CD4-positive, alpha-beta T cell treated with Interleukin-2 at 100 ng/mL for 4 hours (primary cell): ENCODE measurements at regions not wholly inside any gene's neighbourhood (a gene's known extent, or its start where the extent isn't known, plus 50 kb on each side); places are given as distances from the start of the nearest gene placed in this dataset.
A peak's percentile ranks its signal among the peaks of the same experiment; 100 is the strongest.

Experiments
- DNase-seq: peaks from one replicate; pipeline ENCODE4 v3.0.0-alpha.2; 2020; ENCODE audit warnings: low spot score

DNA sequence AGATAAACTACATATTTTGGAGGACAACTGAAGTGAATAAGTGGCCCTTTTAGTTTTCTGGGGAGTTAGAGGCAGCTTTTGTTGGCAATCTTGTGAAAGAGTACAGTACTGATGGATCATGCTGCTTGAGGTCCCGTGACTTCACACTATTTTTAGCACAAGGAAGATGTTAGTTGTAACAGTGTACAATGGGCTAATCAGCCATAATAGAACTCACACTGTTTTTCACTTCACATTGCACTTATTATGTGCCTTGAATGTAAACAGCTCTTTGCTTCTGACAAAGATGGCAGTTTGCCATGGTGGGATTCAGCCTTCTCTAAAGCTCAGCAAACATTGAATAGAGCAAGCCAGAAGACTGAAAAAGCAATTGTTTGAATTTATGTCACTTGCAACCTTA lies 176.7 kb upstream of the ZNF608 start:
- no peak for DNase-seq

DNA sequence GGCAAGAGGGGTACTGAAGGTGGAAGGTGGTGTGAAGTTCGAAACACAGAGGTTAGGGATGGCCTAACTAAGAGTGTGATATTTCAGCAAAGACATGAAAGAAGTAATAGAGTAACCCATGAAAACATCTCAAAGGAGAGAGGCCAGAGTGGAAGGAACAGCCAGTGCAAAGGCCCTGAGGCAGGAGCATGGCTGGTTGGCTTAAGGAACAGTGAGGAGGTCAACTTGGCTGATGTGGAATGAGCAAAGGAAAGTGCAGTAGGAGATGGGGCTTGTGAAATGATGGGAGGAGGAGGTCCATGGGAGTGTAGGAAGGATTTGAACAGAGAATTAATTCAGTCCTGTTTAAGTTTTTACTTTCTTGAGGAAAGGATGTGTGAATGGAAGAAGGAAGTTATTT lies 178.3 kb upstream of the ZNF608 start:
- DNase-seq, result no peak

DNA sequence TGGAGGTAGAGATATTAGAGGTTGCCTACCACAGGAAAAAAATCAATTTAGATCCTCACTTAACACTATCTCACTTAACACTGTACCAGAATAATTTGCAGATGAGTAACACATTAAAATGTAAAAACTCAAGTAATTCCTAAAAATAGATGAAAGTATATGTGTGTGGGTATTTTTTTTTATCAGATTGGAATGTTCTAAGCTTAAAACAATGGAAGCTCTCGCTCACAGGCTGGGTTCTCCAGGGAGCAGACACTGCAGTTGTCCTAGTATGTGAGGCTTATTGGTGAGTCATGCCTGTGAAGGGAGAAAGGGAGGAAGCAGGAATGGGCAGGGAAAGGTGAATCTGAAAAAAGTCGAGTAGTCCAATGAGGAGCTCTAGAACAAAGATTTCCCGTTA lies 181.3 kb upstream of the ZNF608 start:
- no peak for DNase-seq

DNA sequence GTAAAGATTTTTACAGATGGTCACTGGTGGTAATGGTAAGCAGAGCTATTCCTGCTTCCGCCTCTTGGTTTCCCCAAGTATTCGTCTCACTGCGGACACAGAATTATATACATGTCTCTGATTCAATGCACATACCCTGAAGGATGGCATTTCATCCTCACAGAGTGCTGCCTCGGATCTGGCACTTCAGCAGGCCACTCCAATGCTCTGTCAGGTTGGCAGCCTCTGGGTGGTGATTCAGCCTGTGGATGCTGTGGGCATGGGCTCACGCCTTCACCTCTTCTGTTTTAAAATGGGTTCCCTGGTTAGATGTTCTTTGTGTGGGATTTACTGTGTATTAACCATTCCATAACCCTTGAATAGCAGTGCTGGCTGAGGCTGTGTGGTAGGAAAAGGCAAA lies 182.6 kb upstream of the ZNF608 start:
- DNase-seq, result no peak

DNA sequence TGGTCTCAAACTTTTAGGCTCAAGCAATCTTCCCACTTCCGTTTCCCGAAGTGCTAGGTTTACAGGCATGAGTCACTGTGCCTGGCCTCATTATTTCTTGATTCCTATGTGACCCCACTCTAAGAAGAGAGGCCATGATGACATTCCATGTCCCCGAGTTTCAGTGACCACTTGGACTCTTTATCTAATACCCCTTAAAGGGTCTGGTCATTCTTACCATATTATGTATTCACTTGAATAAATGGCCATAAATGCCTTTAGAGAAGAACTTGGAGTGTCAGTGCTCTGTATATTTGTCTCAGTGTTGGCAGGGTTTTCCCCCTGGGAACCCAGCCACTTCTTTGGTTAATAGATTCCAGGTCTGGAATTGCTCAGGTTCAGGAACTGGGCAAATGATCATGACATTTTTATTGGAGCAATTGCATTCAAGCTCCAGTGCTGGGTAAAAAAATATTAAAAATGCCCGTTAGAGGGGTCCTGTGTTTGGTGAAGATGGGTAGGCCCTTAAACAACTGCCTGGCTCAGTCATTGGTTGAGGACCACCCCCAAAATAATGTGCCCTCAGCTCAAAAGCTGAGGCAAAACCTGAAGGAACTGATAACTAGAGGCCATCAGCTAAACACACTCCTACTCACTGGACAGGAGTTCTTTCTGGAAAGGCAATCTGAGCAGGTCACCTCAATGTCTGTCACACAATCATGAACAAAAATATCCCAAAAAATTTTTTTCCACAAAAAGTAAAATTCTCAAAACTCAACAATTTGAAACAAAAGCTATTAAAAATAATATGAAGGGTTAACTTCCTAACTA lies 186.6 kb upstream of the ZNF608 start:
- no peak for DNase-seq

DNA sequence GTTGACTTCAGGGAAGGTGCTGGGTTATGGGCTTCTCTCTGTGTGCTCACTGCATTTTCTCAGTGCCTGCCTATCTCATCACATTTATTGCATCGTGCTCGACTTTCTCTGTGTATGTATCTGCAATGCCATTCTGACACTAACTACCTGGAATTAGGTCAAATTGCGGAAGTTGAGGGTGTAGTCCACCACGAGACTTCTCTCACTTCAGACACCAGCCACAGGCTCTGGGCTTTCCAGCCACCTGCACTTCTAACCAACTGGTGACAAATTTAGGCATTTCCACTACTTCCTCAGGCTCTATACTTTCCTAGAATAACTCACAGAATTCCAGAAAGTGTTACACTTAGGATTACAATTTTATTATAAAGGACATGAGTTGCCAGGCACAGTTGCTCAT lies 188.6 kb upstream of the ZNF608 start:
- peak; percentile 6 for DNase-seq

DNA sequence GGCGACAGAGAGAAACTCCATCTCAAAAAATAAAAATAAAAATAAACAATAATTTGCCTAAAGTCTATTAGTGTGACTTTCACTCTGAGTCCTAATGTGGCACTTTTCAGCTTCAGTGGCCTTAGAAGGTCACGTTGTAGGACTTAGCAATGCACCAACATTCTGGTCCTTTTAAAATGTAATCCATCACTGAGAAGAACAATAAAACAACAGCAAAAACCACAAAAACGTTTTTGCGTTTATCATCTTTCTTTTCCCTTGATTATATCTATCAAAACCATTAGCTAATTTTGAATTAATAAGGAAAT lies 190.1 kb upstream of the ZNF608 start:
- DNase-seq, result no peak

DNA sequence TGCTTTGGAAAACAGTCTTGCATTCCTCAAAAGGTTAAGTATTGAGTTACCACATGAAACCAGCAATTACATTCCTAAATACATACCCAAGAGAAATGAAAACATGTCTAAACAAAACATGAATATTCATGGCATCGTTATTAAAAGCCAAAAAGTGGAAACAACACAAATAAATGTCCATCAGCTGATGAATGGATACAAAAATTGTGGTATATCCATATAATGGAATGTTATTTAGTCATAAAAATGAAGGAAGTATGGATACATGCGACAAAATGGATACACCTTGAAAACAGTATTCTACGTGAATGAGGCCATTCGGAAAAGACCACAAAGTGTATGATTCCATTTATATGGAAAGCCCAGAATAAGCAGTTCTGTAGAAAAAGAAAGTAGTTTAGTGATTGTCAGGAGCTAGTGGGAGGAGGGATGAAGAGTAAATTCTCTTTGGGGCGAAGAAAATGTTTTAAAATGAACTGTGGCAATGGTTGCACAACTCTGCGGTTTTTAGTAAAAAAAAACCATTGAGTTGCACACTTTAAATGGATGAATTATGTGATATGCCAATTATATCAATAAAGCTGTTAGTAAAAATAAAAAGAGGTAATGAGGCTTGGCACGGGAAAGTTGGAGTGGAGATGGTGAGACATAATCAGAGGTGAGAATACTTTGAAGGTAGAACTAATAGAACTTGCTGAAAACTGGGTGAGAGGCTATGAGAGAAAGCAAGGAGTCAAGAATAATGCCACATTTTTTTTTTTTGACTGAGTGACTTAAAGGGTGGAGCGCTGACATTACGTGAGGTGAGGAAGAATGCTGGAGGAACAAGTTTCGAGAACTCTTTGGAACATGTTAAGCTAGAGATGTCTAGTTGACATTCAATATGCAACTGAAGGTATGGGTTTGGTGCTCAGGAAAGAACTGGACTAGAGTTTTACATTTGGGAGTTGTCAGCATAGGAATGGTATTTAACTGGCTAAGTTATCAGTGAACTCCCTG lies 194.9 kb upstream of the ZNF608 start:
- no peak for DNase-seq

DNA sequence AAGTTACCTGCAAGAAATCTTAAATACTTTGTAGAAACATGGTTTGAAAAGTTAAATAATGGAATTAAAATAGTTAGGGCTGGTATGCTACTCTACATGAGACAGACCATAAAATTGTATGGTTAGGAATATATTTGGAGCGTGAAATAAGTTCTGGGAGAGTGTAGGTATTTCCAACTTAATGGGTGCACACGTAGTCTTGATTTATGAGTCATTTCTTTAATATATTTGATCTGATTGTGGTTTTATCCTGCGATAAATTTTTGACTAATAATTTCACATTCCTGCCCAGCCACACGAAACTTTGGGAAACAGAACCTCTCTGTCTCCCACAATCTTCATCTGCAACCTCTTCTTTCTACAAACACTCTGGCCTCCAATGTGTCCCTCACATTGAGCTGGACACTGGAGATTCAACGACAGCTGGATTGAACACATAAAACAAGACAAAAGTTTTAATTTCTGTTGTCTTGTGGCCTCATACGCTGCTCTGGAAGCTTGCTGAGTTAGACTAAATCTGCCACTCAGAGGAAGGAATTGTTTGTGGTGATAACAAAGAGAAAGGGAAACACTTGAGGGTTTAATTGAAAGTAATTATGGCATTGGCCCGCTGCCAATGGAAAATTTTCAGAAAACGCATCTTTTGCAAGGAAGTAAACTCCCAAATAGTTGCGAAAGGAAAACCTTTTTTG lies 201.8 kb upstream of the ZNF608 start:
- DNase-seq, result no peak

DNA sequence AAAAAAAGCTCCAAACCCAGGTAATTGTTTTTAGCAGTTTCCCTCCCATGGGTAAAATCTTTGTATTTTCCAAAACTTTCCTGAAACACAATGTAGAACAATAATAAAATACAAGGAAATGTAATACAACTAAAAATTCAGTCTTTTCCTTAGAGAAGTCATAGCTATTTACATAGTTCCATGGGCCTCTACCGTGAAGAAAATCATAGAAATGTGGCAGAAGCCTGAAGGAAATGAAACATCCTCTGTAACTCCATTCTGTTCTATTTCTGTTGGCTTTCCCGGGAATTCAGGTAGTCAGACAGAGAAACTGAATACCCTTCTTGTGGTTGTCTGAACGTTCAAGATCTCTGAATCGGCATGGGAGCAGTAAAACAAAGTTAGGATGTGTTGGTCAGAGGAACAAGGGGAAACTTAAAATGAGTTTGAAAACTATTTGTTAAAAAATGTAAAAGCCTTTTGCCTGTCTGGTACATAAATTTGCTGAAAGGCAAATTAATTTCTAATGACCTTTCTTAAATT lies 202.4 kb upstream of the ZNF608 start:
- no peak for DNase-seq

DNA sequence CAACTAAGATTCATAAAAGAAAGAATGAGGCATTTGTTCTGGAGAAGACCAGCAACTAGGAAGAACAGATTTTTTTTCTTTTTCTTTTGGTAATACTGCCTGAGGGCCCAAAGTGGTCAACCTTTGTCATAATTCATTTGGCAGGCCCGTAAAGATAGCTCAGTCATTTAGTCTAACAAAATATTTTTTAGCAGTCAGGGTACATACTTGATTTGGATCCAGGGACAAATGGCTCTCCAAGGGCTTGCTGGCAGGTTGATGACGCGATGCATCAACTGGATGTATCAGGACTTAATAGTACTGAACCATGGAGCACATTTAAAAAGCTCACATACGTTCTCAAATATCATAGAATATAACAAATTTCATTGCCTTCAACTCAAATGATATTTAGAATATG lies 203.4 kb upstream of the ZNF608 start:
- no peak for DNase-seq

DNA sequence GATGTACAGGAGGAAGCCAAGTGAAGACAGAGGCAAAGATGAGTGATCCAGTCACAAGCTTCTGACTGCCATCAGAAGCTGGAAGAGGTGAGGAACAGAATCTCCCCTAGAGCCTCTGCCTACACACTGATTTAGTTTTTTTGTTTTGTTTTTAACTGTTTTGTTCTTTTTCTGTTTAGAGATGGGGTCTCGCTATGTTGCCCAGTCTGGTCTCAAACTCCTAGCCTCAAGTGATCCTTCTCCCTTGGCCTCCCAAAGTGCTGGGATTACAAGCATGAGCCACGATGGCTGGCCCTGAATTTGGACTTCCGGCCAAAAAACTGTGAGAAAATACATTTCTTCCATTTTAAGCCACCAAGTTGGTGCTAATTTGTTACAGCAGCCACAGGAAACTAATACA lies 204.7 kb upstream of the ZNF608 start:
- no peak for DNase-seq

DNA sequence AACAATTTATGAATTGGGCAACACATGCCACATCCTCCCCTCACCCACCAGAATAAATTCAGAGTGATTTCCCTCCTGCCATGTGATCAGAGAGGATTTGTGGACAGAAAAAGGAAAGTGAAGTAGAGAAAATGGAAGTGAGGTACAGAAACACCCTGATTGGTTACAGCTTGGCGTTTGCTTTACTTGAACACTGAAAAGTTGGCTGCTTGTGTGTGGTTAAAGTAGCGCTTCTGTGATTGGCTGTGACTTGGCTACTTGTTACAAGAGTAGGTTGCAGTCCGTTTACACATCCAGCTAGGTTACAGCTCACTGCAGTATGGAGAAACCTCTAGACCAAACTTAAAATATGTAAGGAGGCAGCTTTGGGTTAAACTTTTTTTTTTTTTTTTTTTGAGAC lies 205.2 kb upstream of the ZNF608 start:
- DNase-seq, result no peak

DNA sequence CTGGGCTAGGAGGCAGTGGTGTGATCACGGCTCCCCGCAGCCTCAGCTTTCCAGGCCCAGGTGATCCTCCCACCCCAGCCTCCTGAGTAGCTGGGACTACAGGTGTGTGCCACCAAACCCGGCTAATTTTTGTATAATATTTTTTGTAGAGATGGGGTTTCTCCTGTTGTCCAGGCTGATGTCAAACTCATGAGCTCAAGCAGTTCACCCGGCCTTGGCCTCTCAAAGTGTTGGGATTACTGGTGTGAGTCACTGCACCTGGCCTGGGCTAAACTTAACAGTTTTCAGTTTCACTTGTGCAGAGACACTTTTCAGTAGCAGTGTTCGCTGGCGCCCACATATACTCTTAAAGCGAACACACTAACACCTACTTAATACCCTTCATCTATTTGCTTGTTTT lies 205.6 kb upstream of the ZNF608 start:
- DNase-seq, result no peak

DNA sequence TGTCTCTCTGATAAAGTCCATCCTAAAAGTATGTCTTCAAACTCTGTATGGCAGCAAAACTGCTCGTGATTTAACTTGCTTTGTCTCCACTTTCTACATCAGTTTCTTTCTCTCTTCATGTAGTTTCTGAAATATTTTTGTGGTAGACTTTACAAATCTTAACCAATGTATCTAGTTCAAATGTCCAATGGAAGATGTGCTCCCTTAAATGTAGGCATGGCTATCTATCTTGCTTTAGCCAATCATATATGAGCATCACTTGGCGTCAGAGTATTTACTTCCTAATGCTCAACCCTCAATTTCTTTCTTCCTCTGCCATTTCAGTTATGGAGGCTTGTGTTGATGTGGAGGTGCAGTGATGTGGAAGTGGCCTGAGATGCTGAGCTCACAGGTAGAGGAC lies 206.1 kb upstream of the ZNF608 start:
- no peak for DNase-seq

DNA sequence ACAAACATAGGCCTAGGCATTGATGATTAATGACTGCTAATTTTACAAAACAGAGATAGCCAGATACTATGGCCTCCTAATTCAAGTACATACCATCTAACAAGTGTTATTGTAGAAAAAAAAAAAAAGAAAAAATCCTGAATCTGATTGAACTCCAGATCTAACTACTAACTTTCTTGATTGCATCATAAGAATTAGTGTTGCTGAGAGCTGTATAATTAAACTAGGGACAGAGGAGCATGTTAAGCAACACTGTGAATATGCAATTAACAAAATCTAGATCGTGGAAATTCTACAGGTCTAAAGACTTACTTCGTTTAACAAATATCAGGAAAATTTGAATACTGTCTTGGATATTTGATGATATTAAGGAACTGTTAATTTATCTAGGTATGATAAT lies 208.3 kb upstream of the ZNF608 start:
- DNase-seq, result no peak

DNA sequence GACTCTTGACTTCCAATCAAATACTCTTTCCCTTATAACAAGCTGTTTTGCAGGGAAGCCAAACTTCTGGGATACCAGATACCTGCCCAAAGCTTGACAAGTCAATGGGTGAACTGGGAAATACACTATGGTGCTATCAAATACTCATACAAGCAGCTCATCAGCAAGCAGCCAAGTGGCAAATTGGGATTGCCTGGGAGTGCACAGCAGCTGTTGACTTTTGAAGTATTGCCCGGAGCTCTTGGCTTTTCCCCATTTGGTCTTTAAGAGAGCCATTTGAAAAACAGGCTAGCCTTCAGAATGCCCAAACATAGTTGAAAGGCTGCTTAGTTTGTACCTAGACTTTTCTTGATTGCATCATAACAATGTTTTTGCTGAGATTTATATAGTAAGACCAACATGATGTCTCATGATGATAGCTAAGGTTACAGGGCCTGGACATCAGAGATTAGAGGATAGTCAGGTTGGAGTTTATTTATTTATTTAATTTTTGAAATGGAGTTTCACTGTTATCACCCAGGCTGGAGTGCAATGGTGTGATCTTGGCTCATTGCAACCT lies 210.1 kb upstream of the ZNF608 start:
- no peak for DNase-seq

DNA sequence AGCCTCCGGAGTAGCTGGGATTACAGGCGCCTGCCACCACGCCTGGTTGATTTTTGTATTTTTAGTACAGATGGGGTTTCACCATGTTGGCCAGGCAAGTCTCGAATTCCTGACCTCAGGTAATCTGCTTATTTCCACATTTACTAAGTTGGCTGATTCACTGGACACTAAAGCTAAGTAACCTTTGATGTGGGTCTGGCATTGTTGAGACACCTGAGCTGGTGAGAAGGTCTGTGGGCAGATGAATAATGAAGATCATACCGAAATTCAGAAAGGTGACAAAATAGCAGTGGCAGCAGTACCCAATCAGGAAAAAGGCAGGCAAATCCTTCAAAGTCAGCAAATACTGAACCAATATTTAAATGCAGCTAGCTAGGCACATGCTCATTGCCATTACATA lies 210.6 kb upstream of the ZNF608 start:
- DNase-seq, result no peak

DNA sequence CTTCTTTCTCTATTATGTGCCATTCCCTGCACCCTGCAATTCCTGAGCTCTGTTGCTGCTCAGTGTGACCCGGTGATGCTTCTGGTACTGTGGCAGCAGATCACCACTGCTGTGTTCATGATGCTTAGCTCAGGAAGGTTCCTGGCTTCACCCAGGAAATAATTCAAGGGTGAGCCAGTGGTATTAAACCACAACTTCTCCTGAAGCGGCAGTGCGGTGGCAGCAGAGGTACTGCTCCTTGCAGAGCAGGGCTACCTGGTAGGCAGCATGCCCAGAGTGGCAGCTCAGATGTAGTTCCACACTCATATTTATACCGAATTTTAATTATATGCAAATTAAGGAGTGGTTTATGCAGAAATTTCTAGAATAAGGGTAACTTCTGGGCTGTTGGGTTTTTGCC lies 213.8 kb upstream of the ZNF608 start:
- DNase-seq, result no peak

DNA sequence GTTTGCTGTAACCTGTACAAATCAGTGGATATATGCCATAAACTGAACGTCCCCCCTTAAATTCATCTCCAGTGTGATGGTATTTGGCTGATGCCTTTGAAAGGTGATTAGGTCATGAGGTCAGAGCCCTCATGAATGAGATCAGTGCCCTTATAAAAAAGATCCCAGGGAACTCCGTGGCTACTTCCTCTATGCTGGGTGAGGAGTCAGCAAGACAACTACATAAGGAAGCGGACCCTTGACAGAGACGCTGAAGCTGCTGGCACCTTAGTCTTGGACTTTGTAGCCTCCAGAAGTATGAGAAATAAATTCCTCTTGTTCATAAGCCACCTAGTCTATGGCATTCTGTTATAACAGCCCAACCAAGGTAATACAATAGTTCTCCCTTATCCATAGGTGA lies 215.1 kb upstream of the ZNF608 start:
- DNase-seq, result no peak

DNA sequence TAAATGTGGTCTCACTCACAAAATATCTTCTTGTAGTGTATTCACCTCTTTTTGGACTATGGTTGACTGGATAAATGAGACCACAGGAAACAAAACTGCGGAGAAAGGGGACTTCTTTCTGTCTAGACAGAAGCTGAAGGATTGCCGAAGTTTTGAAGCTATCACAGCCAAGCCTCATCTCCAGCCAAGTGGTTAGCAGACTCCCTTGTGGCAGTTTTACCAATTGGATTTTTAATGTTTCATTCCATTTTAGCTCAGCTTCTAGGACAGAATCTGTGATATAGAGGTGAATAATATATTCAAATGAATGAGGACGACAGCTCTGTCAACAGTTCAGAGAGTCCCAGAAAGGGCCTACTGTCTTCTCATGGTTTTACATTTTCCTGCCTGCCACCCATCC lies 215.7 kb upstream of the ZNF608 start:
- no peak for DNase-seq

DNA sequence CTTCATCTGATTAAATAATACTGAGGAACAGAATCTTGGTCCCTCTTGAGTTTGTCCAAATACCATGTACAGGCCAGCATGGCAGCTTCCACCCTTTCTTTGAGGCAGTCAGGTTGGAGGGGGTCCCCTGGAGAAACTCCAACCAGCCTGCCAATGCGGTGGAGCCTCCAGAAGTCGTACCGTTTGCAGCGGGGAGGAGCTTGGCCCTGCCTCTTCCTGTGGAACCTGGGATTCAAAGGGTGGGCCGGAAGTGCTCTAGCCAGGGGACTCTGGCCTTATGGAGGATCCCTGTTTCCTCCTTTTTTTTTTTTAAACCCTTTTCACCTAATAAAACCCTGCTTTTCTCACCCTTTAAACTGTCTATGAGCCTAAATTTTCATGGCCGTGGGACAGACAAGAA lies 216.3 kb upstream of the ZNF608 start:
- DNase-seq, result no peak
